LNCAP (cell line): ENCODE measurements at regions not wholly inside any gene's neighbourhood (a gene's known extent, or its start where the extent isn't known, plus 50 kb on each side); places are given as distances from the start of the nearest gene placed in this dataset.

Experiments
- TF ChIP-seq, protein P1 (sequence below): fragments of 450-650 bp; IDR thresholded peaks from 2 replicates; pipeline ENCODE4 v1.5.1; 2017; ENCODE audit warnings: mild to moderate bottlenecking

GRCh38 chr12:128079446-128079845 is 187.5 kb upstream of the TMEM132C start:
- TF ChIP-seq, protein P1, sequence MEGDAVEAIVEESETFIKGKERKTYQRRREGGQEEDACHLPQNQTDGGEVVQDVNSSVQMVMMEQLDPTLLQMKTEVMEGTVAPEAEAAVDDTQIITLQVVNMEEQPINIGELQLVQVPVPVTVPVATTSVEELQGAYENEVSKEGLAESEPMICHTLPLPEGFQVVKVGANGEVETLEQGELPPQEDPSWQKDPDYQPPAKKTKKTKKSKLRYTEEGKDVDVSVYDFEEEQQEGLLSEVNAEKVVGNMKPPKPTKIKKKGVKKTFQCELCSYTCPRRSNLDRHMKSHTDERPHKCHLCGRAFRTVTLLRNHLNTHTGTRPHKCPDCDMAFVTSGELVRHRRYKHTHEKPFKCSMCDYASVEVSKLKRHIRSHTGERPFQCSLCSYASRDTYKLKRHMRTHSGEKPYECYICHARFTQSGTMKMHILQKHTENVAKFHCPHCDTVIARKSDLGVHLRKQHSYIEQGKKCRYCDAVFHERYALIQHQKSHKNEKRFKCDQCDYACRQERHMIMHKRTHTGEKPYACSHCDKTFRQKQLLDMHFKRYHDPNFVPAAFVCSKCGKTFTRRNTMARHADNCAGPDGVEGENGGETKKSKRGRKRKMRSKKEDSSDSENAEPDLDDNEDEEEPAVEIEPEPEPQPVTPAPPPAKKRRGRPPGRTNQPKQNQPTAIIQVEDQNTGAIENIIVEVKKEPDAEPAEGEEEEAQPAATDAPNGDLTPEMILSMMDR = no peak

DNA sequence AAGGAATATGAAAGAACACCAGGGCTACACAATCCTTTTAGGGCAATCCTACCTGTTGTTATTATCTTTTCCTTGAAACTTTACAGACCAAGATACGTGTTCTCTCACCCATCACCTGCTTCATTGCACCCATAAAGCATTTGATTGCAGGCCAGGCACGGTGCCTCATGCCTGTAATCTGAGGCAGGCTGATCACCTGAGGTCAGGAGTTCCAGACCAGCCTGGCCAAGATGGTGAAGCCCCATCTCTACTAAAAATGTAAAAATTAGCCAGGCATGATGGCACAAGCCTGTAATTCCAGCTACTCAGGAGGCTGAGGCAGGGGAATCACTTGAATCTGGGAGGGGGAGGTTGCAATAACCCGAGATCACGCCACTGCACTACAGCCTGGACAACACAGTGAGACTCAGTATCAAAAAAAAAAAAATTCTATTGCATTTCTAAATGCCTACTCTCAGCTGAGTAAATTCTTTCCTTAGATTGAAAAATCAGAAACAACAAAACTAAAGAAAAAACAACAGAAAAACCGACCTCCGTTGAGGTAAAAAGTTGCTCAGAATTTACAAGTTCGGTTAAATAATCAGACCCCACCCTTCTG is 183.7 kb upstream of the TMEM132C start:
- TF ChIP-seq, protein P1 = no peak

DNA sequence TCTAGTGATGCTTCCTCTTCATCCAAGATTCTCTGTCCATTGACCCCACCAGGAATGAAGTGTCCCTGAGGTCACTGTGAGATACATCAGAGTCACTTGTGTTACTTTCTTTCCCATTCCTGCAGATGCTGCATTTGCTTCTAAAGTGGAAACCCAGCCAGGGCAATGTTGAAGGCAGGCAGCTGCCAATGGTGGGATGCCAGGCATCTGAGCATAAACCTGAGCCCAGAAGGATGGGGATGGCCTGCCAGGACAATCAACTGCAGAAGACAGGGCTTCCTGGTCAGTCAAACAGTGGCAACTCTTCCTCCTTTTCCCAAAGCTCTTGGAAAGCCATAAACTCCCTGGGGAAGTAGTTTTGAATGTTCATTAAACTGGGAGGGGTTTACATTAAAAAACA is 178.0 kb upstream of the TMEM132C start:
- TF ChIP-seq, protein P1 = no peak

DNA sequence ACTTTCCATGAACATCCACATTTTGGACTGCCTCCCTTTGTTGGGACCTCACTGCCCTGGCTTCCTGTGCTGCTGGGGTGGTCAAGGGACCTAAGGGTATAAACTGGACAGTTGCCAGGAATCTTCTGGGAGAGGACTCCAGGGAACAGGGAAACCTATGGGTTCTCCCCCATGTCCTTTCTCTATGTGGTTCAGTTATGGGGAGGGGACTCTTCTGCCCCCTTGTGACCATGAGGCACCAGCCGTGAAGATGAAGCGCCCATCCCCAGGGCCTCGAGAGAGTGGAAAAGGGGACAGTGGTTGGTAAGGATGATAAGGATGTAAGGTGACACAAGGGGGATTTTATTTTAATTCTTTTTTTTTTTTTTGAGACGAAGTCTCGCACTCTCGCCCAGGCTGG is 177.0 kb upstream of the TMEM132C start:
- TF ChIP-seq, protein P1 = no peak

DNA sequence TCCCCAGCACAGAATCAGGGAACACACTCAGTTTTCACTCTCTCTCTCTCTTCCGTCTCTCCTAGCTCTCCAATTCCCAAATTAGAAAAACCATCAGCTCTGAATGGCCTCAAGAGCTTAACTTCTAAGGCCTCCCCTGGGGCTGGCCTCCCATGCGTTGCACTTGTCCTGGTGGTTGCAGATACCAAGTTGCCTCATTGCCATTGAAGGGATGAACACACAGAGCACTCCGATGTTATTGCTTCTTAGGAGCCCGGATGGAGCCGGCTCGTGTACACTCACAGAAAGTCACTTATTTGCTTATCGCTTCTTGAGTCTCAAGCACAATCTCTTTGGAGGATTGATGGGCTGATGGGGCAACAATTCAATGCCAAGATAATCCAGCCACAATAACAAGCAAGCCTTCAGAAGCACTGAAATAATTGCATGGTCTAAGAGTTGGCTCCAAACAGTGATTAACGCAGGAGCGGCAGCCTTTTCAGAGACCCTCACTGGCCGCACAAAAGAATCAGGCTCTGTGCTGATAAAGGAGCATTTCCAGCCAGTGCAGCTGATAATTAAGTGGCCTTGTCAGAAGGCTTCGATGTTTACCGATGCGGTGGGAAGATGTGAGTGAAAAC is 175.8 kb upstream of the TMEM132C start:
- TF ChIP-seq, protein P1 = no peak

DNA sequence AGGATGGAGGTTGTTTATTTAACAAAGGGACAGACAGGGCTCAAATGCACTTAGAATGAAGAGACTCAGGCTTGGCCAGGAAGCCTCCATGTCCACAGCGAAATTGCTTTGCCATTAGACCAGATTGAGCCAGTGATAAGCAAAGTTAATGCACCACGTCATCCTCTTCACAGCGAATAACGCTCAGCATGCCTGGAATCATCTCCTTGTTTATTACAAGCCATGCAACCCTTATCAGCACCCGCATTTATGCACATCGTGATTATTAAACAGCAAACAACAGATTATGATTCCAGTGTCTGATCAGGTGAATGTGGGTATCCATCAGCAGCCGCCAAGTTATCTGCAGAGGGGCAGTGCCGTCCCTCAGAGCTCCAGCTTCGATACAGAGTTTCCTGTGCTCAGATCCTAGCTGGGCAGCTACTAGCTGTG is 175.0 kb upstream of the TMEM132C start:
- TF ChIP-seq, protein P1 = no peak

DNA sequence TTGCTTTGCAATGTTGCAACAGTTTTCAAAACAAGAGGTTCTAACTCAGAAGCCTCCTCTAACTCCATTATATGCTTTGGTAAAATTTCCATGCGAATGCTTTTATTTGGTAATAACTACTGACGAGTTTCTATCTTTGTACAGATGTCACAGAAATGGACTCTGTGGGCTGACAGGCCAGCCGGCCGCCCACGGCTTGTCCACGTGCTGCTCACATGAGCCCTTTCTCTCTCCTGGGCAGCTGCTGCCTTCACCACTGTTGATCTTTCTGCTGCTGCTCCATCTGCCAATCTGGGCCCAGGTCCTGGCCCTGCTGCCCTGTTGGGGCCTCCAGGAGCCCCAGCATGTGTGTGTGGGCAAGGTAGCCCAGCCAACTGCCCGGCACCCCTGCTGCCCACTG is 168.2 kb upstream of the TMEM132C start:
- TF ChIP-seq, protein P1 = no peak
